Sciatic nerve (tissue), 2 donors: ENCODE measurements at regions not wholly inside any gene's neighbourhood (a gene's known extent, or its start where the extent isn't known, plus 50 kb on each side); places are given as distances from the start of the nearest gene placed in this dataset.

Experiments
- ATAC-seq: fragments of 200-7000 bp; cut with Tn5 transposase; one replicate; pipeline ENCODE4 v1.9.1; 2020; ENCODE audit warnings: mild to moderate bottlenecking, moderate library complexity
- DNase-seq: peaks from one replicate; pipeline ENCODE4 v3.0.0-alpha.2; 2020; ENCODE audit warnings: low spot score
- intact Hi-C: fragments of 100-400 bp; cut with DNase I; formaldehyde crosslinking; loops from one replicate; pipeline ENCODE4 v1.14.2; 2022
- donor health status: DM: no; HTN: no; CAD: no.
- donor health status: DM: no; HTN: no; CAD: no.

GRCh38 chr3:6509576-6509975, 351.3 kb upstream of the GRM7 start:
- intact Hi-C loops = no loop called here
- DNase-seq = no peak
- no peak for ATAC-seq

GRCh38 chr3:6510713-6511112, 350.2 kb upstream of the GRM7 start:
- no peak for ATAC-seq
- intact Hi-C loops = no loop called here
- no peak for DNase-seq

GRCh38 chr3:6512172-6512800, 348.6 kb upstream of the GRM7 start:
- ATAC-seq (no peak), DNase-seq (no peak)
- intact Hi-C loops = no loop called here

- ATAC-seq (no peak), DNase-seq (no peak)
- intact Hi-C loops = no loop called here
Measured at GRCh38 chr3:6516143-6516542, 344.8 kb upstream of the GRM7 start.

- DNase-seq (no peak), ATAC-seq (no peak)
- intact Hi-C loops = no loop called here
Measured at GRCh38 chr3:6516694-6517093, 344.2 kb upstream of the GRM7 start.

GRCh38 chr3:6518709-6519345, 342.1 kb upstream of the GRM7 start:
- intact Hi-C loops = no loop called here
- DNase-seq (no peak), ATAC-seq (no peak)

GRCh38 chr3:6521369-6522113, 339.4 kb upstream of the GRM7 start:
- intact Hi-C loops = no loop called here
- no peak for DNase-seq
- ATAC-seq = no peak

GRCh38 chr3:6522191-6522590, 338.7 kb upstream of the GRM7 start:
- ATAC-seq (no peak), DNase-seq (no peak)
- intact Hi-C loops = no loop called here

- ATAC-seq = no peak
- intact Hi-C loops = no loop called here
- no peak for DNase-seq
Measured at GRCh38 chr3:6523043-6523442, 337.9 kb upstream of the GRM7 start.

GRCh38 chr3:6524479-6524878, 336.4 kb upstream of the GRM7 start:
- DNase-seq (no peak), ATAC-seq (no peak)
- intact Hi-C loops = no loop called here

- ATAC-seq (no peak), DNase-seq (no peak)
- intact Hi-C loops = no loop called here
Measured at GRCh38 chr3:6526321-6526720, 334.6 kb upstream of the GRM7 start.

GRCh38 chr3:6526861-6527260, 334.1 kb upstream of the GRM7 start:
- DNase-seq (no peak), ATAC-seq (peak; percentile 51)
- intact Hi-C loops = no loop called here

GRCh38 chr3:6528951-6529350, 332.0 kb upstream of the GRM7 start:
- intact Hi-C loops = no loop called here
- ATAC-seq (no peak), DNase-seq (no peak)

GRCh38 chr3:6531153-6531552, 329.8 kb upstream of the GRM7 start:
- ATAC-seq (no peak), DNase-seq (no peak)
- intact Hi-C loops = no loop called here

GRCh38 chr3:6532101-6532500, 328.8 kb upstream of the GRM7 start:
- DNase-seq (no peak), ATAC-seq (no peak)
- intact Hi-C loops = no loop called here

- intact Hi-C loops = no loop called here
- DNase-seq (no peak), ATAC-seq (no peak)
Measured at GRCh38 chr3:6540981-6541380, 319.9 kb upstream of the GRM7 start.

GRCh38 chr3:6542795-6543194, 318.1 kb upstream of the GRM7 start:
- DNase-seq (no peak), ATAC-seq (no peak)
- intact Hi-C loops = no loop called here

- ATAC-seq = no peak
- intact Hi-C loops = no loop called here
Measured at GRCh38 chr3:6549296-6549695, 311.6 kb upstream of the GRM7 start.

GRCh38 chr3:6551165-6551564, 309.8 kb upstream of the GRM7 start:
- DNase-seq (no peak), ATAC-seq (no peak)
- intact Hi-C loops = no loop called here

More at GRCh38 chr3:6549296-6549695, 311.6 kb upstream of the GRM7 start:
- no peak for DNase-seq

GRCh38 chr3:6560259-6560658, 300.7 kb upstream of the GRM7 start:
- intact Hi-C loops = no loop called here
- ATAC-seq (no peak), DNase-seq (no peak)

GRCh38 chr3:6567241-6567640, 293.7 kb upstream of the GRM7 start:
- ATAC-seq = no peak
- intact Hi-C loops = no loop called here

More at GRCh38 chr3:6567241-6567640, 293.7 kb upstream of the GRM7 start:
- no peak for DNase-seq
